ENCODE measurements at regions not wholly inside any gene's neighbourhood (a gene's known extent, or its start where the extent isn't known, plus 50 kb on each side); places are given as distances from the start of the nearest gene placed in this dataset.

GRCh38 chr5:72602696-72603685, 95.8 kb upstream of the ZNF366 start:
- intact Hi-C loops (cut with DNase I), result loop anchor here (10.0 kb wide), 1 partner anchor 212 kb away; the partner anchor contains the start of gene TNPO1
- H3K4me1 ChIP-seq, result peaks cover 7 to 9% of the 10 kb centered on the region in 2 donors
- no peak overlapping the region for H3K4me3 ChIP-seq (replicated peaks in 1 of 3)
- no peaks in the 10 kb centered on the region for H3K27me3 ChIP-seq
- H3K9me3 ChIP-seq, result no peaks in the 10 kb centered on the region
- no peaks in the 10 kb centered on the region for H3K36me3 ChIP-seq
- no peak for TF ChIP-seq CTCF (IDR thresholded peaks at IDR 0.05)
- no peak for TF ChIP-seq POLR2A (IDR thresholded peaks at IDR 0.05)
- no peak overlapping the region for H3K27ac ChIP-seq
- no peak for DNase-seq
- WGBS, 2 donors, result 92 to 93% methylated on average over 6 of the region's 6 CpGs

- H3K9me3 ChIP-seq, result no peaks in the 10 kb centered on the region
- no peak overlapping the region for H3K4me3 ChIP-seq (replicated peaks in 1 of 3)
- H3K36me3 ChIP-seq, result no peaks in the 10 kb centered on the region
- intact Hi-C loops (cut with DNase I), result loop anchor here (10.0 kb wide), 1 partner anchor 213 kb away; the partner anchor contains the start of gene TNPO1
- no peaks in the 10 kb centered on the region for H3K27me3 ChIP-seq
- no peak overlapping the region for H3K27ac ChIP-seq
- H3K4me1 ChIP-seq, result peaks cover 15 to 20% of the 10 kb centered on the region in 2 donors
- TF ChIP-seq CTCF (IDR thresholded peaks at IDR 0.05), result no peak
- TF ChIP-seq POLR2A (IDR thresholded peaks at IDR 0.05), result no peak
- WGBS, 2 donors, result 89 to 94% methylated on average over 1 of the region's 1 CpG
- DNase-seq, result no peak
Measured at GRCh38 chr5:72601861-72602260, 94.7 kb upstream of the ZNF366 start.

- no peak overlapping the region for H3K27ac ChIP-seq
- peaks cover 15 to 24% of the 10 kb centered on the region in 2 donors for H3K4me1 ChIP-seq
- 94 to 96% methylated on average over 3 of the region's 3 CpGs for WGBS, 2 donors
- H3K36me3 ChIP-seq, result no peaks in the 10 kb centered on the region
- H3K27me3 ChIP-seq, result no peaks in the 10 kb centered on the region
- no peak for DNase-seq
- intact Hi-C loops (cut with DNase I), result loop anchor here (10.0 kb wide), 1 partner anchor 214 kb away; the partner anchor contains the start of gene TNPO1
- H3K9me3 ChIP-seq, result no peaks in the 10 kb centered on the region
- TF ChIP-seq POLR2A (IDR thresholded peaks at IDR 0.05) (no peak), CTCF (IDR thresholded peaks at IDR 0.05) (no peak)
- H3K4me3 ChIP-seq (replicated peaks in 1 of 3), result no peak overlapping the region
Measured at GRCh38 chr5:72600391-72600981, 93.3 kb upstream of the ZNF366 start.

GRCh38 chr5:72599519-72600370, 92.5 kb upstream of the ZNF366 start:
- no peaks in the 10 kb centered on the region for H3K36me3 ChIP-seq
- H3K4me3 ChIP-seq (replicated peaks in 1 of 3), result no peak overlapping the region
- 88 to 90% methylated on average over 5 of the region's 5 CpGs for WGBS, 2 donors
- intact Hi-C loops (cut with DNase I), result loop anchor here (10.0 kb wide), 1 partner anchor 215 kb away; the partner anchor contains the start of gene TNPO1
- TF ChIP-seq POLR2A (IDR thresholded peaks at IDR 0.05), result no peak
- TF ChIP-seq CTCF (IDR thresholded peaks at IDR 0.05), result no peak
- no peak for DNase-seq
- H3K9me3 ChIP-seq, result no peaks in the 10 kb centered on the region
- no peaks in the 10 kb centered on the region for H3K27me3 ChIP-seq
- no peak overlapping the region for H3K27ac ChIP-seq
- peaks cover 15 to 24% of the 10 kb centered on the region in 2 donors for H3K4me1 ChIP-seq

Data from thyroid gland (tissue), 4 donors.